ENCODE measurements at regions not wholly inside any gene's neighbourhood (a gene's known extent, or its start where the extent isn't known, plus 50 kb on each side); places are given as distances from the start of the nearest gene placed in this dataset.

- Histone ChIP-seq H2BK5ac (ENCODE audit: insufficient read length, low read length) (no peak overlapping the region), H2AK5ac (ENCODE audit: insufficient read length, low read length) (no peak overlapping the region), H3K9me3 (ENCODE audit: control insufficient read depth, low read depth, low read length) (no peaks in the 10 kb centered on the region), H3K23me2 (ENCODE audit: insufficient read length, low read depth, low read length, poor library complexity, severe bottlenecking) (no peaks in the 10 kb centered on the region), H3K79me2 (ENCODE audit: insufficient read depth, low read length) (no peaks in the 10 kb centered on the region), H3K4me2 (ENCODE audit: insufficient read depth, insufficient read length, low read length) (no peak overlapping the region), H3K4ac (ENCODE audit: low read depth, low read length) (no peak overlapping the region), H2AFZ (ENCODE audit: low read length) (no peak overlapping the region), H3K18ac (ENCODE audit: insufficient read length, low read depth, low read length) (no peak overlapping the region), H3K14ac (ENCODE audit: insufficient read depth, low read length) (no peak overlapping the region), H4K20me1 (ENCODE audit: control insufficient read depth, insufficient read depth, insufficient read length) (no peaks in the 10 kb centered on the region), H3T11ph (ENCODE audit: low read length) (no peak overlapping the region), H2BK12ac (ENCODE audit: insufficient read length, low read depth, low read length) (no peak overlapping the region), H3K56ac (ENCODE audit: insufficient read length, low read depth, low read length) (no peak overlapping the region), H4K5ac (ENCODE audit: insufficient read length, low read depth, low read length) (no peak overlapping the region), H2BK15ac (ENCODE audit: low read depth, low read length) (no peak overlapping the region), H2BK20ac (ENCODE audit: low read depth, low read length, poor library complexity, severe bottlenecking) (no peak overlapping the region), H4K91ac (ENCODE audit: insufficient read length, low read depth, low read length) (no peak overlapping the region), H3K79me1 (ENCODE audit: insufficient read depth, low read depth, low read length, poor library complexity, severe bottlenecking) (no peaks in the 10 kb centered on the region), H3K9ac (ENCODE audit: extremely low read depth, insufficient read length, low read length) (no peak overlapping the region), H3K27me3 (ENCODE audit: insufficient read depth, low read length) (no peaks in the 10 kb centered on the region), H3K23ac (ENCODE audit: insufficient read length, low read depth, low read length) (no peak overlapping the region), H4K8ac (replicated peaks; ENCODE audit: insufficient read length, low read depth, low read length) (no peak overlapping the region), H3K4me1 (ENCODE audit: insufficient read depth, low read length) (no peaks in the 10 kb centered on the region), H2BK120ac (ENCODE audit: low read depth, low read length, poor library complexity, severe bottlenecking) (no peak overlapping the region), H3K27ac (ENCODE audit: insufficient read length, low read depth, low read length) (no peak overlapping the region)
- Mint-ChIP-seq H3K27ac (no peak overlapping the region), H3K9me3 (no peaks in the 10 kb centered on the region), H3K4me1 (peaks cover 10 to 18% of the 10 kb centered on the region in 2 experiments), H3K27me3 (ENCODE audit: low read depth) (peaks cover 3% of the 10 kb centered on the region), H3K4me3 (no peak overlapping the region), H3K36me3 (ENCODE audit: insufficient read depth in 1 of 3, low read depth in 3 of 3) (no peaks in the 10 kb centered on the region; a peak in 1 of 7 replicates)
- no CpG with 5 or more reads among the region's 29 CpGs for WGBS (ENCODE audit: extremely low coverage, insufficient read length, low lambda C conversion rate)
- no peak for TF ChIP-seq CTCF (conservative IDR thresholded peaks at IDR 0.05)
- DNase-seq: no peak
Observed at GRCh38 chr3:194755671-194756459, 70.2 kb downstream of the FAM43A start.
